MG63 (cell line): ENCODE measurements at regions not wholly inside any gene's neighbourhood (a gene's known extent, or its start where the extent isn't known, plus 50 kb on each side); places are given as distances from the start of the nearest gene placed in this dataset.
"Not testable (repeated sequence)": the region's sequence is repeated elsewhere in the genome, so short reads cannot be mapped to it uniquely, and the experiment has no call there.

ENCODE experiments used
- DNase-seq: peaks from one replicate; pipeline ENCODE4 v3.0.0-alpha.2; 2020
- H3K27me3 ChIP-seq: fragments of 250-450 bp; sonication (Bioruptor Pico); 2 replicates; pipeline ENCODE4 v1.5.1; 2020; ENCODE audit warnings: mild to moderate bottlenecking, moderate library complexity
- H3K36me3 ChIP-seq: fragments of 250-450 bp; sonication (Bioruptor Pico); 2 replicates; pipeline ENCODE4 v1.5.1; 2020; ENCODE audit warnings: mild to moderate bottlenecking, moderate library complexity
- H3K4me3 ChIP-seq: fragments of 250-450 bp; sonication (Bioruptor Pico); 2 replicates; pipeline ENCODE4 v1.5.1; 2020; ENCODE audit warnings: mild to moderate bottlenecking, moderate library complexity
- H3K9me3 ChIP-seq: fragments of 250-450 bp; sonication (Bioruptor Pico); 2 replicates; pipeline ENCODE4 v1.5.1; 2020; ENCODE audit warnings: mild to moderate bottlenecking, moderate library complexity

- H3K9me3 ChIP-seq, result no peaks in the 10 kb centered on the region
- H3K36me3 ChIP-seq, result no peaks in the 10 kb centered on the region
- no peak overlapping the region for H3K4me3 ChIP-seq
- no peaks in the 10 kb centered on the region for H3K27me3 ChIP-seq
- DNase-seq, result no peak
Measured at GRCh38 chr12:33514893-33515292, 75.3 kb upstream of the SYT10 start.

GRCh38 chr12:33519566-33519965 lies 79.9 kb upstream of the SYT10 start:
- Histone ChIP-seq H3K27me3 (no peaks in the 10 kb centered on the region), H3K4me3 (no peak overlapping the region), H3K9me3 (no peaks in the 10 kb centered on the region), H3K36me3 (no peaks in the 10 kb centered on the region)
- DNase-seq, result no peak

GRCh38 chr12:33520505-33521302 lies 81.1 kb upstream of the SYT10 start:
- DNase-seq, result peak; percentile 22
- H3K27me3 ChIP-seq, H3K36me3 ChIP-seq, H3K9me3 ChIP-seq, H3K4me3 ChIP-seq: not testable (repeated sequence)

- H3K27me3 ChIP-seq, result peaks cover 4% of the 10 kb centered on the region; the same call in 1 of the 2 replicates
- no peaks in the 10 kb centered on the region for H3K36me3 ChIP-seq
- no peak overlapping the region for H3K4me3 ChIP-seq
- no peak for DNase-seq
- no peaks in the 10 kb centered on the region for H3K9me3 ChIP-seq
Measured at GRCh38 chr12:33529031-33529430, 89.4 kb upstream of the SYT10 start.

- H3K4me3 ChIP-seq, result no peak overlapping the region
- H3K27me3 ChIP-seq, result peaks cover 4% of the 10 kb centered on the region; the same call in 1 of the 2 replicates
- no peaks in the 10 kb centered on the region for H3K9me3 ChIP-seq
- no peaks in the 10 kb centered on the region for H3K36me3 ChIP-seq
- no peak for DNase-seq
Measured at GRCh38 chr12:33529810-33530209, 90.2 kb upstream of the SYT10 start.

GRCh38 chr12:33531261-33531660 lies 91.6 kb upstream of the SYT10 start:
- DNase-seq, result no peak
- H3K9me3 ChIP-seq, result no peaks in the 10 kb centered on the region
- H3K36me3 ChIP-seq, result no peaks in the 10 kb centered on the region
- H3K4me3 ChIP-seq, result no peak overlapping the region
- H3K27me3 ChIP-seq, result peaks cover 4% of the 10 kb centered on the region; the same call in 1 of the 2 replicates

- H3K27me3 ChIP-seq, result peaks cover 3% of the 10 kb centered on the region; the same call in 1 of the 2 replicates
- H3K9me3 ChIP-seq, result no peaks in the 10 kb centered on the region
- no peaks in the 10 kb centered on the region for H3K36me3 ChIP-seq
- no peak overlapping the region for H3K4me3 ChIP-seq
- no peak for DNase-seq
Measured at GRCh38 chr12:33533527-33533926, 93.9 kb upstream of the SYT10 start.

GRCh38 chr12:33536431-33536830 lies 96.8 kb upstream of the SYT10 start:
- H3K9me3 ChIP-seq, result no peaks in the 10 kb centered on the region
- H3K27me3 ChIP-seq, result no peaks in the 10 kb centered on the region
- no peak overlapping the region for H3K4me3 ChIP-seq
- no peak for DNase-seq
- H3K36me3 ChIP-seq, result no peaks in the 10 kb centered on the region

GRCh38 chr12:33546004-33546403 lies 106.4 kb upstream of the SYT10 start:
- Histone ChIP-seq H3K27me3 (no peaks in the 10 kb centered on the region), H3K9me3 (no peaks in the 10 kb centered on the region; the same call in 1 of the 2 replicates), H3K4me3 (no peak overlapping the region), H3K36me3 (no peaks in the 10 kb centered on the region)
- no peak for DNase-seq

GRCh38 chr12:33547084-33547483 lies 107.5 kb upstream of the SYT10 start:
- H3K36me3 ChIP-seq, result no peaks in the 10 kb centered on the region
- no peaks in the 10 kb centered on the region for H3K27me3 ChIP-seq
- no peak for DNase-seq
- no peaks in the 10 kb centered on the region; the same call in 1 of the 2 replicates for H3K9me3 ChIP-seq
- H3K4me3 ChIP-seq, result no peak overlapping the region

GRCh38 chr12:33550214-33550613 lies 110.6 kb upstream of the SYT10 start:
- H3K4me3 ChIP-seq, H3K9me3 ChIP-seq, H3K36me3 ChIP-seq, H3K27me3 ChIP-seq, DNase-seq: not testable (repeated sequence)

- Histone ChIP-seq H3K4me3 (no peak overlapping the region), H3K9me3 (no peaks in the 10 kb centered on the region), H3K36me3 (no peaks in the 10 kb centered on the region), H3K27me3 (no peaks in the 10 kb centered on the region)
- DNase-seq, result no peak
Measured at GRCh38 chr12:33551006-33551405, 111.4 kb upstream of the SYT10 start.

GRCh38 chr12:33555128-33555527 lies 115.5 kb upstream of the SYT10 start:
- no peaks in the 10 kb centered on the region for H3K9me3 ChIP-seq
- no peaks in the 10 kb centered on the region for H3K36me3 ChIP-seq
- DNase-seq, result no peak
- no peaks in the 10 kb centered on the region for H3K27me3 ChIP-seq
- no peak overlapping the region for H3K4me3 ChIP-seq

- Histone ChIP-seq H3K36me3 (no peaks in the 10 kb centered on the region), H3K4me3 (no peak overlapping the region), H3K27me3 (no peaks in the 10 kb centered on the region), H3K9me3 (peaks cover 5% of the 10 kb centered on the region; the same call in 1 of the 2 replicates)
- DNase-seq, result no peak
Measured at GRCh38 chr12:33560653-33561208, 121.1 kb upstream of the SYT10 start.

GRCh38 chr12:33562401-33562800 lies 122.8 kb upstream of the SYT10 start:
- no peak for DNase-seq
- Histone ChIP-seq H3K4me3 (no peak overlapping the region), H3K9me3 (peaks cover 5% of the 10 kb centered on the region; the same call in 1 of the 2 replicates), H3K36me3 (no peaks in the 10 kb centered on the region), H3K27me3 (no peaks in the 10 kb centered on the region)

- Histone ChIP-seq H3K36me3 (no peaks in the 10 kb centered on the region), H3K27me3 (no peaks in the 10 kb centered on the region), H3K4me3 (no peak overlapping the region), H3K9me3 (peaks cover 6% of the 10 kb centered on the region)
- no peak for DNase-seq
Measured at GRCh38 chr12:33566403-33566802, 126.8 kb upstream of the SYT10 start.

GRCh38 chr12:33575346-33575745 lies 135.7 kb upstream of the SYT10 start:
- Histone ChIP-seq H3K27me3 (no peaks in the 10 kb centered on the region), H3K9me3 (peaks cover 7% of the 10 kb centered on the region; the same call in 1 of the 2 replicates), H3K36me3 (no peaks in the 10 kb centered on the region), H3K4me3 (no peak overlapping the region)
- DNase-seq, result no peak

GRCh38 chr12:33581613-33582122 lies 142.0 kb upstream of the SYT10 start:
- Histone ChIP-seq H3K36me3 (no peaks in the 10 kb centered on the region), H3K27me3 (no peaks in the 10 kb centered on the region), H3K4me3 (no peak overlapping the region), H3K9me3 (0 out of 2 replicates have a peak, but pooled peaks cover 3% of the 10 kb centered on the region)
- no peak for DNase-seq
